DOHH2 (cell line): ENCODE measurements at regions not wholly inside any gene's neighbourhood (a gene's known extent, or its start where the extent isn't known, plus 50 kb on each side); places are given as distances from the start of the nearest gene placed in this dataset.

Experiments used
- H3F3A ChIP-seq: fragments of 200-600 bp; sonication (generic), shearing (Covaris generic); 2 replicates; pipeline ENCODE4 v1.6.0; 2016; ENCODE audit warnings: antibody characterized with exemption, mild to moderate bottlenecking; ENCODE audit not compliant: control insufficient read depth, insufficient read depth
- H3K27ac ChIP-seq: fragments of 200-600 bp; sonication (generic); 2 replicates; pipeline ENCODE4 v1.5.1; 2014; ENCODE audit warnings: low read depth, mild to moderate bottlenecking, low read length, moderate library complexity
- H3K27me3 ChIP-seq: fragments of 200-600 bp; sonication (generic); 2 replicates; pipeline ENCODE4 v1.6.1; 2014; ENCODE audit warnings: mild to moderate bottlenecking, low read length, mixed read lengths; ENCODE audit not compliant: control insufficient read depth
- H3K36me3 ChIP-seq: fragments of 200-600 bp; sonication (generic); 2 replicates; pipeline ENCODE4 v1.6.1; 2014; ENCODE audit warnings: mild to moderate bottlenecking, low read length, moderate library complexity, mixed read lengths; ENCODE audit not compliant: control insufficient read depth
- H3K4me1 ChIP-seq: fragments of 200-600 bp; sonication (generic); 2 replicates; pipeline ENCODE4 v1.6.1; 2014; ENCODE audit warnings: mild to moderate bottlenecking, low read length, mixed read lengths; ENCODE audit not compliant: control insufficient read depth
- H3K4me2 ChIP-seq: fragments of 200-600 bp; sonication (generic); 2 replicates; pipeline ENCODE4 v1.6.0; 2014; ENCODE audit warnings: mild to moderate bottlenecking, low read length, moderate library complexity
- H3K4me3 ChIP-seq: fragments of 200-600 bp; sonication (generic); 2 replicates; pipeline ENCODE4 v1.5.1; 2014; ENCODE audit warnings: mild to moderate bottlenecking, low read length, mixed read lengths
- H3K79me2 ChIP-seq: fragments of 200-600 bp; sonication (generic); 2 replicates; pipeline ENCODE4 v1.6.1; 2014; ENCODE audit warnings: mild to moderate bottlenecking, low read length, mixed read lengths; ENCODE audit not compliant: control insufficient read depth
- H3K9me2 ChIP-seq: fragments of 200-600 bp; sonication (generic); replicated peaks from 2 replicates; pipeline ENCODE4 v1.6.1; 2014; ENCODE audit warnings: mild to moderate bottlenecking, low read length, mixed read lengths; ENCODE audit not compliant: control insufficient read depth
- H3K9me3 ChIP-seq: fragments of 200-600 bp; sonication (generic); 2 replicates; pipeline ENCODE4 v1.6.1; 2014; ENCODE audit warnings: antibody characterized with exemption, low read length, mixed read lengths; ENCODE audit not compliant: control insufficient read depth, insufficient read depth
- H4K20me1 ChIP-seq: fragments of 200-600 bp; sonication (generic); 2 replicates; pipeline ENCODE4 v1.6.0; 2014; ENCODE audit warnings: low read depth, mild to moderate bottlenecking, antibody characterized with exemption, low read length, moderate library complexity; ENCODE audit not compliant: control insufficient read depth, insufficient read depth
- EZH2phosphoT487 ChIP-seq: fragments of 200-600 bp; sonication (generic); IDR thresholded peaks from 2 replicates; pipeline ENCODE4 v1.6.1; 2017; ENCODE audit warnings: borderline replicate concordance, mild to moderate bottlenecking, antibody characterized with exemption, low read length, moderate library complexity, mixed read lengths
- TF ChIP-seq, protein P1 (sequence below): fragments of 200-600 bp; sonication (generic); IDR thresholded peaks from one replicate; pipeline ENCODE4 v1.5.1; 2014; ENCODE audit warnings: antibody characterized with exemption, mild to moderate bottlenecking, low read depth, low read length; ENCODE audit not compliant: poor library complexity, severe bottlenecking

- TF ChIP-seq, protein P1, sequence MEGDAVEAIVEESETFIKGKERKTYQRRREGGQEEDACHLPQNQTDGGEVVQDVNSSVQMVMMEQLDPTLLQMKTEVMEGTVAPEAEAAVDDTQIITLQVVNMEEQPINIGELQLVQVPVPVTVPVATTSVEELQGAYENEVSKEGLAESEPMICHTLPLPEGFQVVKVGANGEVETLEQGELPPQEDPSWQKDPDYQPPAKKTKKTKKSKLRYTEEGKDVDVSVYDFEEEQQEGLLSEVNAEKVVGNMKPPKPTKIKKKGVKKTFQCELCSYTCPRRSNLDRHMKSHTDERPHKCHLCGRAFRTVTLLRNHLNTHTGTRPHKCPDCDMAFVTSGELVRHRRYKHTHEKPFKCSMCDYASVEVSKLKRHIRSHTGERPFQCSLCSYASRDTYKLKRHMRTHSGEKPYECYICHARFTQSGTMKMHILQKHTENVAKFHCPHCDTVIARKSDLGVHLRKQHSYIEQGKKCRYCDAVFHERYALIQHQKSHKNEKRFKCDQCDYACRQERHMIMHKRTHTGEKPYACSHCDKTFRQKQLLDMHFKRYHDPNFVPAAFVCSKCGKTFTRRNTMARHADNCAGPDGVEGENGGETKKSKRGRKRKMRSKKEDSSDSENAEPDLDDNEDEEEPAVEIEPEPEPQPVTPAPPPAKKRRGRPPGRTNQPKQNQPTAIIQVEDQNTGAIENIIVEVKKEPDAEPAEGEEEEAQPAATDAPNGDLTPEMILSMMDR = no peak
- TF ChIP-seq EZH2phosphoT487 = no peak
- Histone ChIP-seq H3K27ac (no peak overlapping the region), H3F3A (no peaks in the 10 kb centered on the region), H3K4me3 (no peak overlapping the region), H3K9me2 (no peaks in the 10 kb centered on the region), H3K9me3 (no peaks in the 10 kb centered on the region), H3K27me3 (no peaks in the 10 kb centered on the region), H3K79me2 (no peaks in the 10 kb centered on the region), H3K4me1 (no peaks in the 10 kb centered on the region), H4K20me1 (no peaks in the 10 kb centered on the region), H3K4me2 (no peak overlapping the region), H3K36me3 (no peaks in the 10 kb centered on the region)
Observed at GRCh38 chr1:218659911-218660677, 315.0 kb downstream of the TGFB2 start.

- Histone ChIP-seq H3K4me2 (no peak overlapping the region), H3K4me1 (no peaks in the 10 kb centered on the region), H3F3A (no peaks in the 10 kb centered on the region), H3K4me3 (no peak overlapping the region), H4K20me1 (no peaks in the 10 kb centered on the region), H3K9me2 (no peaks in the 10 kb centered on the region), H3K79me2 (no peaks in the 10 kb centered on the region), H3K9me3 (no peaks in the 10 kb centered on the region), H3K36me3 (no peaks in the 10 kb centered on the region), H3K27ac (no peak overlapping the region), H3K27me3 (no peaks in the 10 kb centered on the region)
- TF ChIP-seq, protein P1 = no peak
- TF ChIP-seq EZH2phosphoT487 = no peak
Observed at GRCh38 chr1:218660678-218661053, 315.5 kb downstream of the TGFB2 start.

GRCh38 chr1:218661411-218661810 lies 316.3 kb downstream of the TGFB2 start:
- H4K20me1 ChIP-seq = no peaks in the 10 kb centered on the region
- no peaks in the 10 kb centered on the region for H3F3A ChIP-seq
- no peak overlapping the region for H3K4me2 ChIP-seq
- H3K4me3 ChIP-seq = no peak overlapping the region
- no peaks in the 10 kb centered on the region for H3K9me2 ChIP-seq
- TF ChIP-seq, protein P1 = no peak
- no peak for TF ChIP-seq EZH2phosphoT487
- no peaks in the 10 kb centered on the region for H3K4me1 ChIP-seq
- no peaks in the 10 kb centered on the region for H3K27me3 ChIP-seq
- H3K36me3 ChIP-seq = no peaks in the 10 kb centered on the region
- no peak overlapping the region for H3K27ac ChIP-seq
- H3K9me3 ChIP-seq = no peaks in the 10 kb centered on the region
- H3K79me2 ChIP-seq = no peaks in the 10 kb centered on the region
